GM18502 (cell line): ENCODE measurements at regions not wholly inside any gene's neighbourhood (a gene's known extent, or its start where the extent isn't known, plus 50 kb on each side); places are given as distances from the start of the nearest gene placed in this dataset.

Source experiments
- ATAC-seq: cut with Tn5 transposase; IDR thresholded peaks from one replicate; pipeline ENCODE4 v1.9.1; 2021; ENCODE audit warnings: mild to moderate bottlenecking; ENCODE audit not compliant: unreplicated experiment, poor library complexity

GRCh38 chr9:84123648-84124406 is 143.2 kb downstream of the RMI1 start:
- ATAC-seq = peak; percentile 98

GRCh38 chr9:84125046-84125445 is 144.4 kb downstream of the RMI1 start:
- no peak for ATAC-seq

- ATAC-seq = no peak
Measured at GRCh38 chr9:84129529-84129928, 148.9 kb downstream of the RMI1 start.

GRCh38 chr9:84136119-84136868 is 155.7 kb downstream of the RMI1 start:
- ATAC-seq = no peak

GRCh38 chr9:84137968-84138367 is 157.4 kb downstream of the RMI1 start:
- ATAC-seq = no peak

- ATAC-seq = no peak
Measured at GRCh38 chr9:84138541-84138940, 157.9 kb downstream of the RMI1 start.

- no peak for ATAC-seq
Measured at GRCh38 chr9:84139296-84140070, 158.9 kb downstream of the RMI1 start.

- peak; percentile 59 for ATAC-seq
Measured at GRCh38 chr9:84140535-84141101, 160.0 kb downstream of the RMI1 start.

- ATAC-seq = no peak
Measured at GRCh38 chr9:84141741-84142370, 161.3 kb downstream of the RMI1 start.

GRCh38 chr9:84145031-84145430 is 164.4 kb downstream of the RMI1 start:
- no peak for ATAC-seq

- ATAC-seq = no peak
Measured at GRCh38 chr9:84145780-84146179, 165.2 kb downstream of the RMI1 start.

GRCh38 chr9:84146893-84147710 is 166.5 kb downstream of the RMI1 start:
- no peak for ATAC-seq

- ATAC-seq = no peak
Measured at GRCh38 chr9:84151236-84151635, 170.6 kb downstream of the RMI1 start.

- no peak for ATAC-seq
Measured at GRCh38 chr9:84151640-84152039, 171.0 kb downstream of the RMI1 start.

GRCh38 chr9:84152204-84152603 is 171.6 kb downstream of the RMI1 start:
- ATAC-seq = no peak

GRCh38 chr9:84153885-84154284 is 173.3 kb downstream of the RMI1 start:
- ATAC-seq = no peak

GRCh38 chr9:84154320-84154719 is 173.7 kb downstream of the RMI1 start:
- ATAC-seq = no peak

- no peak for ATAC-seq
Measured at GRCh38 chr9:84163052-84163650, 177.4 kb downstream of the SLC28A3 start.

GRCh38 chr9:84166891-84167290 is 173.7 kb downstream of the SLC28A3 start:
- ATAC-seq = no peak
